ENCODE measurements at regions not wholly inside any gene's neighbourhood (a gene's known extent, or its start where the extent isn't known, plus 50 kb on each side); places are given as distances from the start of the nearest gene placed in this dataset.

- DNase-seq: no peak
Observed at GRCh38 chr5:53364061-53364460, 116.4 kb upstream of the FST start.

GRCh38 chr5:53366245-53366644 lies 114.2 kb upstream of the FST start:
- no peak for DNase-seq

GRCh38 chr5:53367727-53368126 lies 112.7 kb upstream of the FST start:
- no peak for DNase-seq

- DNase-seq: no peak
Observed at GRCh38 chr5:53368516-53368915, 111.9 kb upstream of the FST start.

- no peak for DNase-seq
Observed at GRCh38 chr5:53368966-53369605, 111.3 kb upstream of the FST start.

DNA sequence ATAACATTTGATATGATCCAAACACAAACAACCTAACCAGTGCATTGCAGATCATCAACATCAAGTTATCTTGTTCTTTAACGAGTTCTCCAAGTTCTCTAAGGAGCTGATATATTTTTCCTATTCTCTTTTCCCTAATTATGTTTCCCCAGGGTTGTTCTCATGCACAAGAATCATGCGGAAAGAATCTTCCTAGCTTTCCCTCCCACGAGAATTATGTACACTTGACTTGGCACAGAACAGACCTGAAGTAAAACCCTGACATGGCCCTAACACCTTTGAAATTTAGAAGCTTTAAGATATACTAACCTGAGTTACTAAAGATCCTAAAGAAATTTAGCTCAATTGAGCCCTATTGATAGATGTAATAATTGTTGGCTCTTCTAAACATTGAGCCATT lies 110.7 kb upstream of the FST start:
- DNase-seq: no peak

DNA sequence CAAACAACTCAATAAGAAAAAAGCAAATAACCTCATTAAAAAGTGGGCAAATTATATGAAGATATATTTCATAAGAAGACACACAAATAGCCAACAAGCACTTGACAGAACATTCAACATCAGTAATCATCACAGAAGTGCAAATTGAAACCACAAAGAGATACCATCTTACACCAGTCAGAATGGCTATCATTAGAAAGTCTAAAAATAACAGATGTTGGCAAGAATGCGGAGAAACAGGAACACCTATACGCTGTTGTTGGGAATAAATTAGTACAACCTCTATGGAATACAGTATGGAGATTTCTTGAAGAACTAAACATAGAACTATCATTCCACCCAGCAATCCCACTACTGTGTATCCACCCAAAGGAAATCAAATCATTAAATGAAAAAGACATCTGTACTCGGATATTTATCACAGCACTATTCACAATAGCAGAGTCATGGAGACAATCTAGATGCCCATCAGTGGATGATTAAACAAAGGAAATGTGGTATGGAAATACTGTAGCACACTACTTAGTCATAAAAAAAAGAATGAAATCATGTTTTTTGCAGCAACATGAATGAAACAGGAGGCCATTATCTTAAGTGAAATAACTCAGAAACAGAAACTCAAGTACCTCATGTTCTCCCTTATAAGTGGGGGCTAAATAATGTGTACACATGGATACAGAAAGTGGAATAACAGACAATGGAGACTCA lies 106.8 kb upstream of the FST start:
- no peak for DNase-seq

GRCh38 chr5:53376853-53377252 lies 103.6 kb upstream of the FST start:
- DNase-seq: no peak

DNA sequence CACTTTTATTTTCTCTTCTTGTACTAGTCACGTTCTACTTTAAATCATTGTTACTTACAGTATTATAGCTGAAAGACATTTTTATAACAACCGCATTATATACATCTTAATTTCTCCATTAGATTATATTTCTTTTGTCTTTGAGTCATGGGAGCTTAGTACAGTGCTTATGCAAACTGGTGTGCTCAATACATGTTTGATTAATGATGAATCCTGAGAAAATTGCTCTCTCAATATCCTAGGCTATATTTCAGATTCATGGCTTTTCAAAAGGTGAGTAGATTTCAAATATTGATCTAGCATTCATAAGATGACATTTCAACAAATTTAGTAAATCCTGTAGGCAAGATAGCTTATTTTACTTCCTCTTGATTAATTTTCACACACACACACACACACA lies 102.2 kb upstream of the FST start:
- DNase-seq: no peak

GRCh38 chr5:53378590-53379247 lies 101.7 kb upstream of the FST start:
- DNase-seq: no peak

DNA sequence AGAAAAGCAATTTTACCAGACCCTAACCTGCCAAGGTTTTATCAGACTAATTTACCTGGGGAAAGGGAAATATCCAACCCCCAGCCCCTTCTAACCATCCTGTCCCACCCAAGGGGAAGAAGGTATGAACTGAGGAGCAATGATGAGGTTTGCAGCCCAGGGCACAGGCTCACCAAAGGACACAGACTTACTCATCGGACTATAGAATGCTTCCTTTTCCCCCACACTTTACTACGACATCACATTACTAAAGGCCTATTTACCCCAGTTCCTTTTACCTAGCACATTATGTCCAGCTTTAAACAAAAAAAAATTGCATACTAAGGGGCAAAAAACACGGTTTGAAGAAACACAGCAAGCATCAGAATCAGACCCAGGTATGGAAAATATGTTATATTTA lies 94.1 kb upstream of the FST start:
- no peak for DNase-seq

GRCh38 chr5:53389093-53389492 lies 91.3 kb upstream of the FST start:
- no peak for DNase-seq

DNA sequence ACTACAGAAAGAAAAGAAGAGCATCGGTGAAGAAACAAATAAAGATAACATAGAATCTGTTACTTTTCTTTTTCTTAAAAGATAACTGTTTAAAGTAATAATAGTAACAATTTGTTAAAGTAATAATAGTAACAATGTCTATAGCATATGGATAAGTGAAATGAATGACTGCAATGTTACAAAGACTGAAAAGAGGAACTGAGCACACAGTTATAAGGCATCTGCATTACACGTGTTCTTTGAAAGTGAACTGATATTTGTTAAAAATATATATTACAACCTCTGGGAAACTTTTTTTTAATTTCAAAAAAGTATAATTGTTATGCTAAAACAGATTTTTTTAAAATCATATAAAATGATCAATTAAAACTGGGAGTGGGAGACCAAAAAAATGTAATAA lies 88.4 kb upstream of the FST start:
- no peak for DNase-seq

- no peak for DNase-seq
Observed at GRCh38 chr5:53394808-53395207, 85.6 kb upstream of the FST start.

DNA sequence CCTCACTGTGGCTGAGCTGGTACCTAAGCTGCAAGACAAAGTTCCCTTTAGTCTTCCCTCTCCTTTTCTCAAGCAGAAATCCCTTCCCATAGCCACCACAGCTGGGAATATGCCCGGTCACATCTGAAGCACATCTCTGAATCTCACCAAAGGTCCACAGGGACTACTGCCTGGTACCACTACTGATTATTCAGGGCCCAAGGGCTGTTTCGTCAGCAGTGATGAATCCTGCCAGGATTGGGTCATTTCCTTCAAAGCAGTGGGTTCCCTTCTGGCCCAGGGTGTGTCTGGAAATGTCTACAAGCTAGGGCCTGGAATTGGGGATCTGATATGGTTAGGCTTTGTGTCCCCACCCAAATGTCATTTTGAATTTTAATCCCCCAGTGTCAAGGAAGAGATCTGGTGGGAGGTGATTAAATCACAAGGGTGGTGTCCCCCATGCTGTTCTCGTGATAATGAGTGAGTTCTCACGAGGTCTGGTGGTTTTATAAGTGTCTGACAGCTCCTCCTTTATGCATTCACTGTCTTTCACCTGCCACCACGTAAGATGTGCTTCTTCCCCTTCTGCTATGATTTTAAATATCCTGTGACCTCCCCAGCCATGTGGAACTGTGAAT lies 83.2 kb upstream of the FST start:
- DNase-seq: no peak

DNA sequence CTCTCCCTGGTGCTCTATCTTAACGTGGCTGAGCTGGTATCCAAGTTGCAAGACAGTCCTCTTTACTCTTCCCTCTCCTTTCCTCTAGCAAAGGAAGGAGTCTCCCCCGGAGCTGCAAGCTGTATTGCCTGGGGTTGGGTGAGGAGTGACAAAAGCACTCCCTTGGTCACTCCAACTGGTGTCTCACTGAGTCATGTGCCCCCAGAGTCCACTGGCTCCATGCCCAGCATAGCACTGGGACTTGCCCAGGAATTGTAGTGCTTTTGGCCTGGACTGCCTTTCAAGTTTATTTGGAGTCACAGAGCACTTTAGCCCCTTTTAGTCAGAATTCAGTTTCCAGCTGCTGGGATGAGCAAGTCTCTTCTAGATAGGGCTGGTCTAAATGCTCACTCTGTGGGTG lies 82.6 kb upstream of the FST start:
- peak in 3 of 56 donors; percentile 0 to 6 (median 5) for DNase-seq

GRCh38 chr5:53399926-53400697 lies 80.3 kb upstream of the FST start:
- DNase-seq: no peak

DNA sequence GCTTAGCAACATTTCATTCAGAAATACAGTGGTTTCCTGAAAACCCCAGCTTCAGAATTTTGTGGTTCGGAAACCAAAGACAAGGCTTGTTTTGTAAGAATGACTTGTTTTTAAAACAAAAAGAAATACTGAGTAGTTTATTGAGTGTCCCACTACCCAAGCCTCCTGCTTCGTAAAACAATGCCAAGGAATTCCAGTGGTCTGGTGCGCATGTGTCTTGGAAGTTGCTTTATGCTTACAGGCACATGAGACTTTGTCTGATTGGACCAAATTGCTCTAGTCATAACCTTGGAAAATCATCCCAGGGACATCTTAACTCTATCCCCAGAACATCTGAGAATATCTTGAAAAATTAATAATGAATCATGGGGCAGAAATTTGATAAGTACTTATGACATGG lies 77.1 kb upstream of the FST start:
- DNase-seq: no peak

- DNase-seq: no peak
Observed at GRCh38 chr5:53403758-53404157, 76.7 kb upstream of the FST start.

GRCh38 chr5:53405396-53405795 lies 75.0 kb upstream of the FST start:
- no peak for DNase-seq

- DNase-seq: no peak
Observed at GRCh38 chr5:53406630-53407316, 73.7 kb upstream of the FST start.
